HEK293 (cell line): ENCODE measurements at regions not wholly inside any gene's neighbourhood (a gene's known extent, or its start where the extent isn't known, plus 50 kb on each side); places are given as distances from the start of the nearest gene placed in this dataset.

Experiments used
- CTCF ChIA-PET: fragments of 350-600 bp; formaldehyde crosslinking; extraction: SDS; loops from one replicate; lab custom pipeline; 2021; ENCODE audit warnings: antibody characterized with exemption; lab: Yijun Ruan, JAX
- POLR2A ChIA-PET: fragments of 300-600 bp; formaldehyde crosslinking; extraction: SDS; loops from one replicate; lab custom pipeline; 2020; ENCODE audit warnings: antibody characterized with exemption, inconsistent platforms; lab: Yijun Ruan, JAX
- H3K27ac ChIP-seq: fragments of 200-500 bp; sonication (Bioruptor generic); 2 replicates; pipeline ENCODE4 v1.5.1; 2014; ENCODE audit warnings: low read depth, low read length, control low read depth, inconsistent platforms; ENCODE audit errors: extremely low read depth
- H3K36me3 ChIP-seq, 2 experiments: fragments of 200-500 bp in 1 of 2; sonication (Bioruptor generic) in 1 of 2; 1 replicate in 1 of 2; 2 replicates in 1 of 2; pipeline ENCODE4 v1.5.1; 2014 to 2017; ENCODE audit warnings: inconsistent platforms in 2 of 2, low read length in 2 of 2; ENCODE audit not compliant: control insufficient read depth in 2 of 2, insufficient read depth in 1 of 2
- H3K4me1 ChIP-seq: fragments of 200-500 bp; sonication (Bioruptor generic); 2 replicates; pipeline ENCODE4 v1.5.1; 2014; ENCODE audit warnings: mild to moderate bottlenecking, low read length, inconsistent platforms; ENCODE audit not compliant: control insufficient read depth, insufficient read depth
- H3K4me3 ChIP-seq: 2 replicates; pipeline ENCODE4 v1.5.1; 2011; ENCODE audit warnings: low read depth, mild to moderate bottlenecking, control low read depth, low read length, moderate library complexity
- H3K9me3 ChIP-seq: fragments of 200-500 bp; sonication (Bioruptor generic); 2 replicates; pipeline ENCODE4 v1.5.1; 2014; ENCODE audit warnings: low read depth, low read length, inconsistent platforms; ENCODE audit not compliant: control insufficient read depth, insufficient read depth
- AEBP2 ChIP-seq: fragments of 450-650 bp; formaldehyde crosslinking; IDR thresholded peaks from 2 replicates; pipeline ENCODE4 v1.5.1; 2016; ENCODE audit warnings: missing biosample characterization, missing genetic modification characterization, borderline replicate concordance
- REPIN1 ChIP-seq: fragments of 450-650 bp; formaldehyde crosslinking; IDR thresholded peaks from 2 replicates; pipeline ENCODE4 v1.5.1; 2017; ENCODE audit warnings: missing biosample characterization, missing genetic modification characterization, low read depth
- SP2 ChIP-seq: fragments of 450-650 bp; formaldehyde crosslinking; IDR thresholded peaks from 2 replicates; pipeline ENCODE4 v1.5.1; 2016; ENCODE audit warnings: missing biosample characterization, missing genetic modification characterization
- ZBTB6 ChIP-seq: fragments of 450-650 bp; formaldehyde crosslinking; IDR thresholded peaks from 2 replicates; pipeline ENCODE4 v1.5.1; 2017; ENCODE audit warnings: missing biosample characterization, missing genetic modification characterization
- ZNF211 ChIP-seq: fragments of 450-650 bp; formaldehyde crosslinking; IDR thresholded peaks from 2 replicates; pipeline ENCODE4 v1.5.1; 2016; ENCODE audit warnings: low read depth, missing biosample characterization, missing genetic modification characterization
- ZNF24 ChIP-seq: fragments of 450-650 bp; formaldehyde crosslinking; IDR thresholded peaks from 2 replicates; pipeline ENCODE4 v1.5.1; 2016; ENCODE audit warnings: missing biosample characterization, missing genetic modification characterization
- ZNF398 ChIP-seq: fragments of 450-650 bp; formaldehyde crosslinking; IDR thresholded peaks from 2 replicates; pipeline ENCODE4 v1.5.1; 2017; ENCODE audit warnings: missing biosample characterization, missing genetic modification characterization
- ZNF423 ChIP-seq: fragments of 450-650 bp; formaldehyde crosslinking; IDR thresholded peaks from 2 replicates; pipeline ENCODE4 v1.5.1; 2016; ENCODE audit warnings: missing biosample characterization, missing genetic modification characterization
- ZNF488 ChIP-seq: fragments of 450-650 bp; formaldehyde crosslinking; IDR thresholded peaks from 2 replicates; pipeline ENCODE4 v1.5.1; 2016; ENCODE audit warnings: missing biosample characterization, missing genetic modification characterization
- ZNF521 ChIP-seq: fragments of 450-650 bp; formaldehyde crosslinking; IDR thresholded peaks from 2 replicates; pipeline ENCODE4 v1.5.1; 2017; ENCODE audit warnings: missing biosample characterization, mild to moderate bottlenecking, missing genetic modification characterization
- ZNF558 ChIP-seq: fragments of 450-650 bp; formaldehyde crosslinking; IDR thresholded peaks from 2 replicates; pipeline ENCODE4 v1.5.1; 2016; ENCODE audit warnings: missing biosample characterization, missing genetic modification characterization
- ZNF596 ChIP-seq: fragments of 450-650 bp; IDR thresholded peaks from 2 replicates; pipeline ENCODE4 v1.5.0; 2018; ENCODE audit warnings: missing biosample characterization, mild to moderate bottlenecking, missing genetic modification characterization, moderate library complexity
- ZNF639 ChIP-seq: fragments of 450-650 bp; formaldehyde crosslinking; IDR thresholded peaks from 2 replicates; pipeline ENCODE4 v1.5.1; 2016; ENCODE audit warnings: missing biosample characterization, missing genetic modification characterization
- ZNF664 ChIP-seq: fragments of 450-650 bp; formaldehyde crosslinking; IDR thresholded peaks from 2 replicates; pipeline ENCODE4 v1.5.1; 2016; ENCODE audit warnings: missing biosample characterization, missing genetic modification characterization
- ZNF843 ChIP-seq: fragments of 450-650 bp; formaldehyde crosslinking; IDR thresholded peaks from 2 replicates; pipeline ENCODE4 v1.5.1; 2016; ENCODE audit warnings: missing biosample characterization, missing genetic modification characterization
- TF ChIP-seq, protein P1 (sequence below): fragments of 450-650 bp; formaldehyde crosslinking; IDR thresholded peaks from 2 replicates; pipeline ENCODE4 v1.5.1; 2016; ENCODE audit warnings: missing biosample characterization, missing genetic modification characterization, low read depth
- TF ChIP-seq, protein P2 (sequence below): fragments of 450-650 bp; formaldehyde crosslinking; IDR thresholded peaks from 2 replicates; pipeline ENCODE4 v1.5.1; 2016; ENCODE audit warnings: missing biosample characterization, missing genetic modification characterization, borderline replicate concordance
- TF ChIP-seq, protein P3 (sequence below): fragments of 450-650 bp; formaldehyde crosslinking; conservative IDR thresholded peaks from 2 replicates; pipeline ENCODE4 v1.5.1; 2016; ENCODE audit warnings: low read depth, missing biosample characterization, missing genetic modification characterization

GRCh38 chr10:130928306-130928705, 383.2 kb downstream of the TCERG1L start:
- no peak overlapping the region for H3K4me3 ChIP-seq
- H3K36me3 ChIP-seq, result no peaks in the 10 kb centered on the region
- CTCF ChIA-PET, result interaction anchor here (0.7 kb wide), 1 partner anchor 747 kb away, joined by 5 read pairs; no protein-coding TSS in a partner anchor
- no peaks in the 10 kb centered on the region for H3K4me1 ChIP-seq
- no peaks in the 10 kb centered on the region for H3K9me3 ChIP-seq
- POLR2A ChIA-PET, result no interaction called here
- no peak overlapping the region for H3K27ac ChIP-seq
- TF ChIP-seq ZNF843 (tag by site-specific recombination) (no peak), ZNF398 (tag by site-specific recombination) (no peak), SP2 (no peak), ZNF211 (tag by site-specific recombination) (no peak), ZNF664 (no peak), ZNF488 (tag by site-specific recombination) (no peak), ZNF558 (tag by site-specific recombination) (no peak), AEBP2 (tag by site-specific recombination) (no peak), ZNF639 (tag by site-specific recombination) (no peak), ZBTB6 (tag by site-specific recombination) (no peak), REPIN1 (tag by site-specific recombination) (no peak), ZNF596 (tag by site-specific recombination) (no peak), ZNF423 (tag by site-specific recombination) (no peak), ZNF24 (tag by site-specific recombination) (no peak), ZNF521 (no peak)
- TF ChIP-seq, protein P1, sequence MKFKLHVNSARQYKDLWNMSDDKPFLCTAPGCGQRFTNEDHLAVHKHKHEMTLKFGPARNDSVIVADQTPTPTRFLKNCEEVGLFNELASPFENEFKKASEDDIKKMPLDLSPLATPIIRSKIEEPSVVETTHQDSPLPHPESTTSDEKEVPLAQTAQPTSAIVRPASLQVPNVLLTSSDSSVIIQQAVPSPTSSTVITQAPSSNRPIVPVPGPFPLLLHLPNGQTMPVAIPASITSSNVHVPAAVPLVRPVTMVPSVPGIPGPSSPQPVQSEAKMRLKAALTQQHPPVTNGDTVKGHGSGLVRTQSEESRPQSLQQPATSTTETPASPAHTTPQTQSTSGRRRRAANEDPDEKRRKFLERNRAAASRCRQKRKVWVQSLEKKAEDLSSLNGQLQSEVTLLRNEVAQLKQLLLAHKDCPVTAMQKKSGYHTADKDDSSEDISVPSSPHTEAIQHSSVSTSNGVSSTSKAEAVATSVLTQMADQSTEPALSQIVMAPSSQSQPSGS (tag by site-specific recombination), result no peak
- TF ChIP-seq, protein P2, sequence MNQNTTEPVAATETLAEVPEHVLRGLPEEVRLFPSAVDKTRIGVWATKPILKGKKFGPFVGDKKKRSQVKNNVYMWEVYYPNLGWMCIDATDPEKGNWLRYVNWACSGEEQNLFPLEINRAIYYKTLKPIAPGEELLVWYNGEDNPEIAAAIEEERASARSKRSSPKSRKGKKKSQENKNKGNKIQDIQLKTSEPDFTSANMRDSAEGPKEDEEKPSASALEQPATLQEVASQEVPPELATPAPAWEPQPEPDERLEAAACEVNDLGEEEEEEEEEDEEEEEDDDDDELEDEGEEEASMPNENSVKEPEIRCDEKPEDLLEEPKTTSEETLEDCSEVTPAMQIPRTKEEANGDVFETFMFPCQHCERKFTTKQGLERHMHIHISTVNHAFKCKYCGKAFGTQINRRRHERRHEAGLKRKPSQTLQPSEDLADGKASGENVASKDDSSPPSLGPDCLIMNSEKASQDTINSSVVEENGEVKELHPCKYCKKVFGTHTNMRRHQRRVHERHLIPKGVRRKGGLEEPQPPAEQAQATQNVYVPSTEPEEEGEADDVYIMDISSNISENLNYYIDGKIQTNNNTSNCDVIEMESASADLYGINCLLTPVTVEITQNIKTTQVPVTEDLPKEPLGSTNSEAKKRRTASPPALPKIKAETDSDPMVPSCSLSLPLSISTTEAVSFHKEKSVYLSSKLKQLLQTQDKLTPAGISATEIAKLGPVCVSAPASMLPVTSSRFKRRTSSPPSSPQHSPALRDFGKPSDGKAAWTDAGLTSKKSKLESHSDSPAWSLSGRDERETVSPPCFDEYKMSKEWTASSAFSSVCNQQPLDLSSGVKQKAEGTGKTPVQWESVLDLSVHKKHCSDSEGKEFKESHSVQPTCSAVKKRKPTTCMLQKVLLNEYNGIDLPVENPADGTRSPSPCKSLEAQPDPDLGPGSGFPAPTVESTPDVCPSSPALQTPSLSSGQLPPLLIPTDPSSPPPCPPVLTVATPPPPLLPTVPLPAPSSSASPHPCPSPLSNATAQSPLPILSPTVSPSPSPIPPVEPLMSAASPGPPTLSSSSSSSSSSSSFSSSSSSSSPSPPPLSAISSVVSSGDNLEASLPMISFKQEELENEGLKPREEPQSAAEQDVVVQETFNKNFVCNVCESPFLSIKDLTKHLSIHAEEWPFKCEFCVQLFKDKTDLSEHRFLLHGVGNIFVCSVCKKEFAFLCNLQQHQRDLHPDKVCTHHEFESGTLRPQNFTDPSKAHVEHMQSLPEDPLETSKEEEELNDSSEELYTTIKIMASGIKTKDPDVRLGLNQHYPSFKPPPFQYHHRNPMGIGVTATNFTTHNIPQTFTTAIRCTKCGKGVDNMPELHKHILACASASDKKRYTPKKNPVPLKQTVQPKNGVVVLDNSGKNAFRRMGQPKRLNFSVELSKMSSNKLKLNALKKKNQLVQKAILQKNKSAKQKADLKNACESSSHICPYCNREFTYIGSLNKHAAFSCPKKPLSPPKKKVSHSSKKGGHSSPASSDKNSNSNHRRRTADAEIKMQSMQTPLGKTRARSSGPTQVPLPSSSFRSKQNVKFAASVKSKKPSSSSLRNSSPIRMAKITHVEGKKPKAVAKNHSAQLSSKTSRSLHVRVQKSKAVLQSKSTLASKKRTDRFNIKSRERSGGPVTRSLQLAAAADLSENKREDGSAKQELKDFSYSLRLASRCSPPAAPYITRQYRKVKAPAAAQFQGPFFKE (tag by site-specific recombination), result no peak
- TF ChIP-seq, protein P3, sequence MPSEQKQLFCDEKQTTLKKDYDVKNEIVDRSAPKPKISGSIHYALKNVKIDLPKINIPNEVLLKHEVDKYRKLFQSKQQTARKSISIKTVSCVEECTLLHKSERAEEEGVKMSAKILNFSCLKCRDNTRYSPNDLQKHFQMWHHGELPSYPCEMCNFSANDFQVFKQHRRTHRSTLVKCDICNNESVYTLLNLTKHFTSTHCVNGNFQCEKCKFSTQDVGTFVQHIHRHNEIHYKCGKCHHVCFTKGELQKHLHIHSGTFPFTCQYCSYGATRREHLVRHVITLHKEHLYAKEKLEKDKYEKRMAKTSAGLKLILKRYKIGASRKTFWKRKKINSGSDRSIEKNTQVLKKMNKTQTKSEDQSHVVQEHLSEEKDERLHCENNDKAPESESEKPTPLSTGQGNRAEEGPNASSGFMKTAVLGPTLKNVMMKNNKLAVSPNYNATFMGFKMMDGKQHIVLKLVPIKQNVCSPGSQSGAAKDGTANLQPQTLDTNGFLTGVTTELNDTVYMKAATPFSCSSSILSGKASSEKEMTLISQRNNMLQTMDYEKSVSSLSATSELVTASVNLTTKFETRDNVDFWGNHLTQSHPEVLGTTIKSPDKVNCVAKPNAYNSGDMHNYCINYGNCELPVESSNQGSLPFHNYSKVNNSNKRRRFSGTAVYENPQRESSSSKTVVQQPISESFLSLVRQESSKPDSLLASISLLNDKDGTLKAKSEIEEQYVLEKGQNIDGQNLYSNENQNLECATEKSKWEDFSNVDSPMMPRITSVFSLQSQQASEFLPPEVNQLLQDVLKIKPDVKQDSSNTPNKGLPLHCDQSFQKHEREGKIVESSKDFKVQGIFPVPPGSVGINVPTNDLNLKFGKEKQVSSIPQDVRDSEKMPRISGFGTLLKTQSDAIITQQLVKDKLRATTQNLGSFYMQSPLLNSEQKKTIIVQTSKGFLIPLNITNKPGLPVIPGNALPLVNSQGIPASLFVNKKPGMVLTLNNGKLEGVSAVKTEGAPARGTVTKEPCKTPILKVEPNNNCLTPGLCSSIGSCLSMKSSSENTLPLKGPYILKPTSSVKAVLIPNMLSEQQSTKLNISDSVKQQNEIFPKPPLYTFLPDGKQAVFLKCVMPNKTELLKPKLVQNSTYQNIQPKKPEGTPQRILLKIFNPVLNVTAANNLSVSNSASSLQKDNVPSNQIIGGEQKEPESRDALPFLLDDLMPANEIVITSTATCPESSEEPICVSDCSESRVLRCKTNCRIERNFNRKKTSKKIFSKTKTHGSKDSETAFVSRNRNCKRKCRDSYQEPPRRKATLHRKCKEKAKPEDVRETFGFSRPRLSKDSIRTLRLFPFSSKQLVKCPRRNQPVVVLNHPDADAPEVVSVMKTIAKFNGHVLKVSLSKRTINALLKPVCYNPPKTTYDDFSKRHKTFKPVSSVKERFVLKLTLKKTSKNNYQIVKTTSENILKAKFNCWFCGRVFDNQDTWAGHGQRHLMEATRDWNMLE, result no peak
